ENCODE measurements at regions not wholly inside any gene's neighbourhood (a gene's known extent, or its start where the extent isn't known, plus 50 kb on each side); places are given as distances from the start of the nearest gene placed in this dataset.

DNA sequence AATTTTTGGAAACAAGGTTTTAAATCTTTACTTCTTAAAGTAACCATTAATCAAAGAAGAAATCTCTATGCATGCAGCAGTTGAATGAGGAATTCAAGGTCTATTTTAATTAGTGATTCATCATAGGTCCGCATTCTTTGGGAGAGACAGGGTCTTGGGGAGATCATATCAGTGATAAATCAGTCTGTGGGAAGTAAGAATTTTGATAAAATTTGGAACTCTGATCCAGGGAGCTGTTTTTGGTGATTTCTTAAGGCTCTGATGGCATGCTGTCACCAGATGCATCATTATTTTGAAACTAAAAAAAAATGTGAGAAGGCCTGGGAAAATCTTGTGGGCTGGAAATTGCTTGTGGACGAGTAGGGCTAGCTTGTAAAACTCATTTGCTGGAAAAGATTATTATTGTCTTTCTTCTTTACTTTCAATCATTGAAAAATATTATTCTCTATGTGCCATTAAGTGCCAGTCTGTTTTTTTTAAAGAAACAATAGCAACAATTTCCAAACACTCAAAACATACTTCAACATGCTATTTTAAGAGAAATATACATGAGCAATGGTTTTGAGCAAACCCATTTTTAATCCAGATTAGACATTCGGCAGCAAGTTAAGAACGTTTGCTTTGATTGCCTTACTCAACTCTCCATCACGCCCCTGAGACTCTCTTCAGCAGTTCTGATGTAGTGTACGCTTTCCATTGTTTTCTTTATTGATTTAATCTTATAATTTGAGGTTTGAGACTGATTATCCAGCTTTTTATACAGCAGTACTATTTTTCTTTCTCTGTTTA is 62.6 kb downstream of the ZBTB18 start:
- TF ChIP-seq, protein P1, sequence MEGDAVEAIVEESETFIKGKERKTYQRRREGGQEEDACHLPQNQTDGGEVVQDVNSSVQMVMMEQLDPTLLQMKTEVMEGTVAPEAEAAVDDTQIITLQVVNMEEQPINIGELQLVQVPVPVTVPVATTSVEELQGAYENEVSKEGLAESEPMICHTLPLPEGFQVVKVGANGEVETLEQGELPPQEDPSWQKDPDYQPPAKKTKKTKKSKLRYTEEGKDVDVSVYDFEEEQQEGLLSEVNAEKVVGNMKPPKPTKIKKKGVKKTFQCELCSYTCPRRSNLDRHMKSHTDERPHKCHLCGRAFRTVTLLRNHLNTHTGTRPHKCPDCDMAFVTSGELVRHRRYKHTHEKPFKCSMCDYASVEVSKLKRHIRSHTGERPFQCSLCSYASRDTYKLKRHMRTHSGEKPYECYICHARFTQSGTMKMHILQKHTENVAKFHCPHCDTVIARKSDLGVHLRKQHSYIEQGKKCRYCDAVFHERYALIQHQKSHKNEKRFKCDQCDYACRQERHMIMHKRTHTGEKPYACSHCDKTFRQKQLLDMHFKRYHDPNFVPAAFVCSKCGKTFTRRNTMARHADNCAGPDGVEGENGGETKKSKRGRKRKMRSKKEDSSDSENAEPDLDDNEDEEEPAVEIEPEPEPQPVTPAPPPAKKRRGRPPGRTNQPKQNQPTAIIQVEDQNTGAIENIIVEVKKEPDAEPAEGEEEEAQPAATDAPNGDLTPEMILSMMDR (IDR thresholded peaks at IDR 0.05; ENCODE audit: low read length), result no peak
- no peak for TF ChIP-seq EZH2 (IDR thresholded peaks at IDR 0.05; ENCODE audit: borderline replicate concordance, low read length)
